ENCODE measurements at regions not wholly inside any gene's neighbourhood (a gene's known extent, or its start where the extent isn't known, plus 50 kb on each side); places are given as distances from the start of the nearest gene placed in this dataset.
A peak's percentile ranks its signal among the peaks of the same experiment; 100 is the strongest.

- Mint-ChIP-seq H3K27me3 (ENCODE audit: insufficient read depth, unreplicated experiment) (peaks cover 21% of the 10 kb centered on the region), H3K4me3 (ENCODE audit: unreplicated experiment) (no peak overlapping the region), H3K36me3 (ENCODE audit: insufficient read depth, unreplicated experiment) (no peaks in the 10 kb centered on the region), H3K27ac (ENCODE audit: unreplicated experiment) (no peak overlapping the region), H3K9me3 (ENCODE audit: unreplicated experiment) (no peaks in the 10 kb centered on the region), H3K4me1 (ENCODE audit: low read depth, unreplicated experiment) (no peaks in the 10 kb centered on the region)
- Histone ChIP-seq H3K27me3 (replicated peaks; ENCODE audit: control insufficient read depth, insufficient read depth, low read length) (no peaks in the 10 kb centered on the region; the same call in 1 of the 2 replicates), H3K4me1 (no peaks in the 10 kb centered on the region), H3K4me3 (ENCODE audit: low read depth, low read length) (no peak overlapping the region), H3K9me3 (no peaks in the 10 kb centered on the region), H3K36me3 (ENCODE audit: control insufficient read depth, insufficient read depth, low read length) (no peaks in the 10 kb centered on the region)
- no peak for TF ChIP-seq CTCF (IDR thresholded peaks at IDR 0.05; ENCODE audit: insufficient read depth in 1 of 2, low read depth in 1 of 2, low read length in 1 of 2, severe bottlenecking in 1 of 2, unreplicated experiment in 1 of 2)
- DNase-seq: no peak
- ChIA-PET POLR2A (no interaction called here), CTCF (no interaction called here)
- no TSS peak for BruUV-seq (replicated peaks)
- intact Hi-C loops (cut with micrococcal nuclease; ENCODE audit: unreplicated experiment): no loop called here
Observed at GRCh38 chr11:45583981-45584566, 81.3 kb downstream of the CHST1 start.

GRCh38 chr11:45580399-45580798 lies 85.0 kb downstream of the CHST1 start:
- Mint-ChIP-seq H3K9me3 (ENCODE audit: unreplicated experiment) (no peaks in the 10 kb centered on the region), H3K4me1 (ENCODE audit: low read depth, unreplicated experiment) (no peaks in the 10 kb centered on the region), H3K27me3 (ENCODE audit: insufficient read depth, unreplicated experiment) (peaks cover 26% of the 10 kb centered on the region), H3K36me3 (ENCODE audit: insufficient read depth, unreplicated experiment) (no peaks in the 10 kb centered on the region), H3K27ac (ENCODE audit: unreplicated experiment) (no peak overlapping the region), H3K4me3 (ENCODE audit: unreplicated experiment) (no peak overlapping the region)
- ChIA-PET POLR2A (no interaction called here), CTCF (no interaction called here)
- peak in 1 of 2 experiments; percentile 56 for DNase-seq
- BruUV-seq (replicated peaks): no TSS peak
- no peaks in the 10 kb centered on the region for H3K4me1 ChIP-seq
- no peaks in the 10 kb centered on the region for H3K36me3 ChIP-seq (ENCODE audit: control insufficient read depth, insufficient read depth, low read length)
- intact Hi-C loops (cut with micrococcal nuclease; ENCODE audit: unreplicated experiment): no loop called here
- H3K27me3 ChIP-seq (replicated peaks; ENCODE audit: control insufficient read depth, insufficient read depth, low read length): no peaks in the 10 kb centered on the region
- H3K4me3 ChIP-seq (ENCODE audit: low read depth, low read length): no peak overlapping the region
- TF ChIP-seq CTCF (IDR thresholded peaks at IDR 0.05; ENCODE audit: insufficient read depth in 1 of 2, low read depth in 1 of 2, low read length in 1 of 2, severe bottlenecking in 1 of 2, unreplicated experiment in 1 of 2): no peak
- no peaks in the 10 kb centered on the region for H3K9me3 ChIP-seq

- H3K27me3 Mint-ChIP-seq (ENCODE audit: insufficient read depth, unreplicated experiment): peaks cover 22% of the 10 kb centered on the region
- ChIA-PET CTCF (no interaction called here), POLR2A (no interaction called here)
- no TSS peak for BruUV-seq (replicated peaks)
- H3K4me1 ChIP-seq: no peaks in the 10 kb centered on the region
- H3K9me3 ChIP-seq: no peaks in the 10 kb centered on the region
- H3K4me3 ChIP-seq (ENCODE audit: low read depth, low read length): no peak overlapping the region
- H3K27me3 ChIP-seq (replicated peaks; ENCODE audit: control insufficient read depth, insufficient read depth, low read length): no peaks in the 10 kb centered on the region
- no peak for TF ChIP-seq CTCF (IDR thresholded peaks at IDR 0.05; ENCODE audit: insufficient read depth in 1 of 2, low read depth in 1 of 2, low read length in 1 of 2, severe bottlenecking in 1 of 2, unreplicated experiment in 1 of 2)
- DNase-seq: no peak
- no peak overlapping the region for H3K27ac Mint-ChIP-seq (ENCODE audit: unreplicated experiment)
- no peak overlapping the region for H3K4me3 Mint-ChIP-seq (ENCODE audit: unreplicated experiment)
- no peaks in the 10 kb centered on the region for H3K36me3 Mint-ChIP-seq (ENCODE audit: insufficient read depth, unreplicated experiment)
- no peaks in the 10 kb centered on the region for H3K4me1 Mint-ChIP-seq (ENCODE audit: low read depth, unreplicated experiment)
- H3K36me3 ChIP-seq (ENCODE audit: control insufficient read depth, insufficient read depth, low read length): no peaks in the 10 kb centered on the region
- intact Hi-C loops (cut with micrococcal nuclease; ENCODE audit: unreplicated experiment): no loop called here
- no peaks in the 10 kb centered on the region for H3K9me3 Mint-ChIP-seq (ENCODE audit: unreplicated experiment)
Observed at GRCh38 chr11:45578316-45578715, 87.1 kb downstream of the CHST1 start.

Measured in Caco-2 (cell line).